Fibroblast of gingiva (primary cell): ENCODE measurements at regions not wholly inside any gene's neighbourhood (a gene's known extent, or its start where the extent isn't known, plus 50 kb on each side); places are given as distances from the start of the nearest gene placed in this dataset.
A peak's percentile ranks its signal among the peaks of the same experiment; 100 is the strongest.

Experiments used
- DNase-seq: peaks from one replicate; pipeline ENCODE4 v3.0.0-alpha.2; 2011; ENCODE audit warnings: low read depth

GRCh38 chr18:22330508-22330907 is 87.2 kb downstream of the CTAGE1 start:
- DNase-seq: no peak

- DNase-seq: no peak
These were observed 92.3 kb downstream of the CTAGE1 start for GRCh38 chr18:22325396-22325795.

- DNase-seq: peak; percentile 27
These were observed 93.3 kb downstream of the CTAGE1 start for GRCh38 chr18:22324191-22325131.

GRCh38 chr18:22322243-22322691 is 95.4 kb downstream of the CTAGE1 start:
- DNase-seq: no peak

- DNase-seq: no peak
These were observed 96.9 kb downstream of the CTAGE1 start for GRCh38 chr18:22320771-22321170.

- DNase-seq: no peak
These were observed 97.6 kb downstream of the CTAGE1 start for GRCh38 chr18:22320155-22320554.

GRCh38 chr18:22318745-22319407 is 98.8 kb downstream of the CTAGE1 start:
- no peak for DNase-seq

- DNase-seq: peak; percentile 60
These were observed 103.3 kb downstream of the CTAGE1 start for GRCh38 chr18:22314420-22314819.

- DNase-seq: peak; percentile 21
These were observed 103.7 kb downstream of the CTAGE1 start for GRCh38 chr18:22314001-22314400.

- DNase-seq: peak; percentile 48
These were observed 106.4 kb downstream of the CTAGE1 start for GRCh38 chr18:22311301-22311700.

- DNase-seq: peak; percentile 7
These were observed 108.5 kb downstream of the CTAGE1 start for GRCh38 chr18:22309191-22309590.

GRCh38 chr18:22307528-22307927 is 110.2 kb downstream of the CTAGE1 start:
- DNase-seq: no peak

GRCh38 chr18:22303927-22304326 is 113.8 kb downstream of the CTAGE1 start:
- DNase-seq: no peak

- no peak for DNase-seq
These were observed 115.6 kb downstream of the CTAGE1 start for GRCh38 chr18:22302144-22302543.

- DNase-seq: no peak
These were observed 116.8 kb downstream of the CTAGE1 start for GRCh38 chr18:22300665-22301636.

GRCh38 chr18:22297008-22297407 is 120.7 kb downstream of the CTAGE1 start:
- no peak for DNase-seq

GRCh38 chr18:22296304-22296703 is 121.4 kb downstream of the CTAGE1 start:
- no peak for DNase-seq

GRCh38 chr18:22293417-22293816 is 124.0 kb downstream of the GATA6 start:
- peak; percentile 45 for DNase-seq

- DNase-seq: no peak
These were observed 120.6 kb downstream of the GATA6 start for GRCh38 chr18:22290004-22290403.

GRCh38 chr18:22286585-22286984 is 117.2 kb downstream of the GATA6 start:
- DNase-seq: peak; percentile 6

- peak; percentile 4 for DNase-seq
These were observed 116.2 kb downstream of the GATA6 start for GRCh38 chr18:22285361-22286140.
